ENCODE measurements at regions not wholly inside any gene's neighbourhood (a gene's known extent, or its start where the extent isn't known, plus 50 kb on each side); places are given as distances from the start of the nearest gene placed in this dataset.

DNA sequence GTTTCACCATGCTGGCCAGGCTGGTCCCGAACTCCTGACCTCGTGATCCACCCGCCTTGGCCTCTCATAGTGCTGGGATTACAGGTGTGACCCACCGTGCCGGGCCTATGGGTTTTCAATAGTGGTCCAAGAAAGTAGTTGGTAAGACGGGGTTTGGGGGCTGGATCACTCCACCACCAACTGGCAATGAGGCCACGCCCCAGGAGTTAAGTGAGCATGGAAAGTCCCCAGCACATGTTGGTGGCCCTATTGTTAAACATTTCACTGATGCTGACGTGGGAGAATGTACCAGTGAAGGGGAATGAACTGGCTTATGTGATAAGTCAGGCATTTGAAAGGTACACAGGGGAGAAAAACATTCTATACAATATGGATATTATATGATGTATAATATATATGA lies 80.4 kb downstream of the CHRD start:
- no peaks in the 10 kb centered on the region for H3K4me1 Mint-ChIP-seq (ENCODE audit: low read depth)
- no peaks in the 10 kb centered on the region for H3K36me3 Mint-ChIP-seq (ENCODE audit: low read depth)
- no peak overlapping the region for H3K4me3 Mint-ChIP-seq (ENCODE audit: low read depth)
- intact Hi-C loops (cut with micrococcal nuclease), result no loop called here
- no peak overlapping the region for H3K27ac Mint-ChIP-seq
- no peak for DNase-seq (ENCODE audit: low spot score)
- H3K9me3 Mint-ChIP-seq, result no peaks in the 10 kb centered on the region
- peaks cover 14% of the 10 kb centered on the region for H3K27me3 Mint-ChIP-seq (ENCODE audit: low read depth)

DNA sequence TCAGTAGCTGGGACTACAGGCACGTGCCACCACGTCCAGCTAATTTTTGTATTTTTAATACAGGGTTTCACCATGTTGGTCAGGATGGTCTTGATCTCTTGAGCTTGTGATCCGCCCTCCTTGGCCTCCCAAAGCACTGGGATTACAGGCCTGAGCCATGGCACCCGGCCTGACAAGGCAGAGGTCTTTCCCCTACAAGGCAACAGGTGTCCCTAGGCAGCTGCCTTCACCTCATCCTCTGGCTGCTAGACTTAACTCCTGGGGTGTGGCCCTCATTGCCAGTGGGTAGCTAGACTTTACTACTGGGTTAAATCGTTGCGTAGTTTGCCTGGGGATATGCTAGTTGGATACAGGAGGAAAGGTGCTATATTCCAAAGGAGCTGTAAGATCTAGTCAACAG lies 81.4 kb downstream of the CHRD start:
- intact Hi-C loops (cut with micrococcal nuclease), result no loop called here
- DNase-seq (ENCODE audit: low spot score), result no peak
- Mint-ChIP-seq H3K9me3 (no peaks in the 10 kb centered on the region), H3K27ac (no peak overlapping the region), H3K36me3 (ENCODE audit: low read depth) (no peaks in the 10 kb centered on the region), H3K4me3 (ENCODE audit: low read depth) (no peak overlapping the region), H3K27me3 (ENCODE audit: low read depth) (peaks cover 12% of the 10 kb centered on the region), H3K4me1 (ENCODE audit: low read depth) (no peaks in the 10 kb centered on the region)

DNA sequence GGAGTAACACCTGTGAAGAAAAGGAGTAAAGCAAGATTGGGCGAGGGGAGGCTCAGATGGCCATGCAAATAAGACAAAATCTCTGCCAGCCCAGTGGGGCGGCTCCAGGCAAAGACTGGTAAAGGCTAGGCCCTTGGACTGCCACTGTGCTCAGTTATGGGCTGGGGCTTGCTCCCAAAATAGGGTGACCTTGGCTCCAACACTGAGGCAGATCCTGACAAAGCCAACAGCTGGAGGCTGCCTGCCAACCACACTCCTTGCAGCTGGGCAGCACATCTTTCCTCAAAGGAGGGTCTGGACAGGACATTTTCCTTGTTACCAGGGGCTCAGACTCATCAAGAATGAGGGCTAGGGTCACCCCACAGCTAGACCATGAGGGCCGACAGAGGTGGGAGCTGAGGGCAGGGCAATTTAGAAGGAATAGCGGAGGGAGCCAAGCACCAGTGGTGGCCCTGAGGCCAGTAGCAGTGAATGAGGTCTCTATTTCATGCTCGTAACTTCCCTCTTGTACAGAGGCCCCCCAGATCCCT lies 86.1 kb downstream of the CHRD start:
- no peak for DNase-seq (ENCODE audit: low spot score)
- no peaks in the 10 kb centered on the region for H3K36me3 Mint-ChIP-seq (ENCODE audit: low read depth)
- H3K4me1 Mint-ChIP-seq (ENCODE audit: low read depth), result peaks cover 4% of the 10 kb centered on the region
- H3K4me3 Mint-ChIP-seq (ENCODE audit: low read depth), result no peak overlapping the region
- no peak overlapping the region for H3K27ac Mint-ChIP-seq
- no peaks in the 10 kb centered on the region for H3K9me3 Mint-ChIP-seq
- H3K27me3 Mint-ChIP-seq (ENCODE audit: low read depth), result peaks cover 7% of the 10 kb centered on the region
- intact Hi-C loops (cut with micrococcal nuclease), result loop anchor here (5.0 kb wide), 1 partner anchor 94 kb away; no protein-coding TSS in a partner anchor

- H3K27ac Mint-ChIP-seq, result no peak overlapping the region
- DNase-seq (ENCODE audit: low spot score), result no peak
- intact Hi-C loops (cut with micrococcal nuclease), result loop anchor here (5.0 kb wide), 1 partner anchor 94 kb away; no protein-coding TSS in a partner anchor
- no peaks in the 10 kb centered on the region for H3K36me3 Mint-ChIP-seq (ENCODE audit: low read depth)
- H3K4me1 Mint-ChIP-seq (ENCODE audit: low read depth), result peaks cover 9% of the 10 kb centered on the region
- H3K9me3 Mint-ChIP-seq, result no peaks in the 10 kb centered on the region
- H3K4me3 Mint-ChIP-seq (ENCODE audit: low read depth), result no peak overlapping the region
- H3K27me3 Mint-ChIP-seq (ENCODE audit: low read depth), result peaks cover 5% of the 10 kb centered on the region
These were observed 86.6 kb downstream of the CHRD start for GRCh38 chr3:184466413-184466960.

DNA sequence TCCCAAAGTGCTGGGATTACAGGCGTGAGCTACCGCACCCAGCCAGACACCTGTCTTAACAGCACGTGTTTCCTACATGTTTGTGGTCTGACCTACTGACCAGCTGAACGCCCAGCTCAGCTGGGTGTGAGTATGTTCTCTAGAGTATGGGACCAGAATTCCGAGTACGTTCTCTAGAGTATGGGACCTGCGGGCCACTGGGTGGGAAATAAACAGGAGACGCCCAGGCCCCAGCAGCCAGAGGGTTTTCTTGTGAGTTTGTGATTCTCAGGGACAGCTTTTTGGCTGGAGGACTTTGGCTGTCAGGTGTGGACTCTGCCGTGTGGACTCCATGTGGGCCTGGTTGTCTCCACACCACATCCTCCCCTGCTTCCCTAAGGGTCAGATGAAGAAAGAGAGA lies 87.3 kb downstream of the CHRD start:
- intact Hi-C loops (cut with micrococcal nuclease), result loop anchor here (5.0 kb wide), 1 partner anchor 95 kb away; no protein-coding TSS in a partner anchor
- no peaks in the 10 kb centered on the region for H3K9me3 Mint-ChIP-seq
- no peak for DNase-seq (ENCODE audit: low spot score)

DNA sequence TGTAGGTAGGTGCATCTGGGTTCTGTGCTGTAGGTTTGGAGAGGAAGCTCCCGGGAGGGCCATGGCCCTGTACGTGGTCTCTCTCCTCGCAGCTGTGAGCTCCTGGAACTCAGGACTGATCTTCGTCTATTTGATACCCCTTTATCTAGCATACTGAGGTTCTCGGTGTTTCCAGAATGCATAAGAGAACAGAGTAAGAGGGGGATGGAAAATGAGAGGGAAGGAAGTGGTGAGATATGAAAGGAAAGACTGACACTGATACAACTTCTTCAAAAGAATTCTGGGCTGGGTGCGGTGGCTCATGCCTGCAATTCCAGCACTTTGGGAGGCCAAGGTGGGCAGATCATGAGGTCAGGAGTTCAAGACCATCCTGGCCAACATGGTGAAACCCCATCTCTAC lies 90.7 kb downstream of the CHRD start:
- H3K27me3 Mint-ChIP-seq (ENCODE audit: low read depth), result peaks cover 17% of the 10 kb centered on the region

More for the DNA sequence above, 87.3 kb downstream of the CHRD start:
- no peak overlapping the region for H3K4me3 Mint-ChIP-seq (ENCODE audit: low read depth)
- H3K27me3 Mint-ChIP-seq (ENCODE audit: low read depth), result peaks cover 4% of the 10 kb centered on the region
- peaks cover 14% of the 10 kb centered on the region for H3K4me1 Mint-ChIP-seq (ENCODE audit: low read depth)
- H3K27ac Mint-ChIP-seq, result no peak overlapping the region
- no peaks in the 10 kb centered on the region for H3K36me3 Mint-ChIP-seq (ENCODE audit: low read depth)

GRCh38 chr3:184471439-184471838 lies 90.1 kb upstream of the EPHB3 start:
- no peaks in the 10 kb centered on the region for H3K36me3 Mint-ChIP-seq (ENCODE audit: low read depth)
- no peak overlapping the region for H3K4me3 Mint-ChIP-seq (ENCODE audit: low read depth)
- no peak overlapping the region for H3K27ac Mint-ChIP-seq
- intact Hi-C loops (cut with micrococcal nuclease), result no loop called here
- peaks cover 26% of the 10 kb centered on the region for H3K27me3 Mint-ChIP-seq (ENCODE audit: low read depth)
- no peak for DNase-seq (ENCODE audit: low spot score)
- H3K4me1 Mint-ChIP-seq (ENCODE audit: low read depth), result peaks cover 25% of the 10 kb centered on the region
- no peaks in the 10 kb centered on the region for H3K9me3 Mint-ChIP-seq

More for the DNA sequence above, 90.7 kb downstream of the CHRD start:
- H3K27ac Mint-ChIP-seq, result no peak overlapping the region
- intact Hi-C loops (cut with micrococcal nuclease), result no loop called here
- H3K9me3 Mint-ChIP-seq, result no peaks in the 10 kb centered on the region
- no peak overlapping the region for H3K4me3 Mint-ChIP-seq (ENCODE audit: low read depth)
- H3K36me3 Mint-ChIP-seq (ENCODE audit: low read depth), result no peaks in the 10 kb centered on the region
- H3K4me1 Mint-ChIP-seq (ENCODE audit: low read depth), result peaks cover 25% of the 10 kb centered on the region
- no peak for DNase-seq (ENCODE audit: low spot score)

- H3K36me3 Mint-ChIP-seq (ENCODE audit: low read depth), result no peaks in the 10 kb centered on the region
- H3K27me3 Mint-ChIP-seq (ENCODE audit: low read depth), result peaks cover 26% of the 10 kb centered on the region
- no peak for DNase-seq (ENCODE audit: low spot score)
- no peak overlapping the region for H3K4me3 Mint-ChIP-seq (ENCODE audit: low read depth)
- intact Hi-C loops (cut with micrococcal nuclease), result no loop called here
- H3K4me1 Mint-ChIP-seq (ENCODE audit: low read depth), result peaks cover 25% of the 10 kb centered on the region
- no peaks in the 10 kb centered on the region for H3K9me3 Mint-ChIP-seq
- H3K27ac Mint-ChIP-seq, result no peak overlapping the region
These were observed 88.7 kb upstream of the EPHB3 start for GRCh38 chr3:184472723-184473428.

GRCh38 chr3:184474897-184475296 lies 86.7 kb upstream of the EPHB3 start:
- peaks cover 36% of the 10 kb centered on the region for H3K27me3 Mint-ChIP-seq (ENCODE audit: low read depth)
- no peak overlapping the region for H3K27ac Mint-ChIP-seq
- peaks cover 25% of the 10 kb centered on the region for H3K4me1 Mint-ChIP-seq (ENCODE audit: low read depth)
- H3K36me3 Mint-ChIP-seq (ENCODE audit: low read depth), result no peaks in the 10 kb centered on the region
- no peak overlapping the region for H3K4me3 Mint-ChIP-seq (ENCODE audit: low read depth)
- intact Hi-C loops (cut with micrococcal nuclease), result no loop called here
- no peaks in the 10 kb centered on the region for H3K9me3 Mint-ChIP-seq
- no peak for DNase-seq (ENCODE audit: low spot score)

DNA sequence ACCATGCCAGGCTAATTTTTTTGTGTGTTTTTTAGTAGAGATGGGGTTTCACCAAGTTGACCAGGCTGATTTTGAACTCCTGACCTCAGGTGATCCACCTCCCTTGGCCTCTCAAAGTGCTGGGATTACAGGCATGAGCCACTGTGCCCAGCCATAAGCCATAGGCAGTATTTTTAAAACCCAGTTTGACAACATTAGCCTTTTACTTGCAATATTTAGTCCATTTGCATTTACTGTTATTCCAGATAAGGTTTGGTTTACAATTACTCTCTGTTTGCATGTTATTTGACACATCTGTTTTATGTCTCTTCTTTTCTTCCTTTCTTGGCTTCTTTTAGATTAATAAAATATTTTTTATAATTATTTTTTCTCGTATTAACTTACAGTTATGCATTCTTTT lies 83.6 kb upstream of the EPHB3 start:
- Mint-ChIP-seq H3K27ac (no peak overlapping the region), H3K4me3 (ENCODE audit: low read depth) (no peak overlapping the region), H3K27me3 (ENCODE audit: low read depth) (peaks cover 43% of the 10 kb centered on the region), H3K36me3 (ENCODE audit: low read depth) (no peaks in the 10 kb centered on the region), H3K9me3 (no peaks in the 10 kb centered on the region), H3K4me1 (ENCODE audit: low read depth) (peaks cover 6% of the 10 kb centered on the region)
- DNase-seq (ENCODE audit: low spot score), result no peak
- intact Hi-C loops (cut with micrococcal nuclease), result no loop called here

DNA sequence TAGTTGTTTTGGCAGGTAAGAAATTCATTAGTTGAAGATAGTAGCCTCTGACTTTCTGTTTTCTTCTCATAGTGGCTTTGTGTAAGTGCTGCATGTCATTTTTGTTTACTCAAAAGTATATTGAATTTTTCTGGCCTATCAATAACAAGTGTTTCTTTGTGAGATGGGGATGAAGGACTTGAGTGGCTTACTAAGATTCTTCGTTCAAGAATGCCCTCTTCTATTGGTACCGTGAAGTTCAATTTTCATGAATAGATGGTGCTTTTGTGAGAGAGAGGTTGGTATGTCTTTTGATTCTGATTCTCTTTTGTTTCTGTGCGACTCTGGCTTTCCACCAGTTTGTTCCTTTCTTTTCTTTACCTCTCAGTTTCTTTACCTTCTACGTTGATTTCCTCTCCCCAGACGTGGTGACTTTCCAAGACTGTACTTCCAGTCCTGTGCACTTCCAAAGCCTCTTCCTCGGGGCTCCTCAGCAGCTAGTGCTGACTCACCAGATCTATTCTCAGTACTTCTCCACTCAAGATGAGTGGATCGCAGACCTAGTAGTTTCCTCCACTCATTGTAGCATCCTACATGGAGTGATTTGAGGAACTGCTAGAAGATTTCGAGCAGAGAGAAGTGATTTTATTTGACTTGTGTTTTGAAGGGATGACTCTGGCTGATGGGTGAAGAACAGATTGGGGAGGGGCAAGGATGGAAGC lies 82.0 kb upstream of the EPHB3 start:
- Mint-ChIP-seq H3K4me1 (ENCODE audit: low read depth) (no peaks in the 10 kb centered on the region), H3K36me3 (ENCODE audit: low read depth) (no peaks in the 10 kb centered on the region), H3K4me3 (ENCODE audit: low read depth) (no peak overlapping the region), H3K27me3 (ENCODE audit: low read depth) (peaks cover 34% of the 10 kb centered on the region), H3K27ac (no peak overlapping the region), H3K9me3 (no peaks in the 10 kb centered on the region)
- no peak for DNase-seq (ENCODE audit: low spot score)
- intact Hi-C loops (cut with micrococcal nuclease), result no loop called here

DNA sequence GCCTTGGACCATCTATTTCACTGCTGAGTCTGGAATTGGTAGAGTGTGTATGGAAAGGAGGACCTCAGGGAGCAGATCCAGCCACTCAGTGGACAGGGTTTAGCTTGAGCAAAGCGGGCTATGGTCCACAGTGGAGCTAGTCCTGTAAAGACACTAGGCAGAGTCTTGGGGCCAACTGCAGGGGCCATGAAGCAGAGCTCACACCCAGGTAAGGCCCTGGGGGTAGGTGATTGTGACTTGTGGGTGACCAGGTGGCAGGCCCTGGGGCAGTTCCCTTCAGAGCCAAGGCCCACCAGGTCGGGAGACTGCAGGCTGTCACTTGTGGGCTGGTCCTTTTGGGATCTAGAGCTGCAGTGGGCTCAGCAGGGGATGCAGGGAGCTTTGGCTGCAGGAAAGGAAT lies 80.8 kb upstream of the EPHB3 start:
- intact Hi-C loops (cut with micrococcal nuclease), result no loop called here
- H3K9me3 Mint-ChIP-seq, result no peaks in the 10 kb centered on the region
- no peak overlapping the region for H3K27ac Mint-ChIP-seq
- H3K4me1 Mint-ChIP-seq (ENCODE audit: low read depth), result no peaks in the 10 kb centered on the region
- H3K4me3 Mint-ChIP-seq (ENCODE audit: low read depth), result no peak overlapping the region
- DNase-seq (ENCODE audit: low spot score), result no peak
- H3K27me3 Mint-ChIP-seq (ENCODE audit: low read depth), result peaks cover 25% of the 10 kb centered on the region
- H3K36me3 Mint-ChIP-seq (ENCODE audit: low read depth), result no peaks in the 10 kb centered on the region
